SK-N-SH (cell line): ENCODE measurements at regions not wholly inside any gene's neighbourhood (a gene's known extent, or its start where the extent isn't known, plus 50 kb on each side); places are given as distances from the start of the nearest gene placed in this dataset.

Experiments used
- CTCF ChIA-PET: fragments of 300-600, 350-600 bp; formaldehyde crosslinking; extraction: SDS; loops from one replicate; lab custom pipeline; 2021; lab: Yijun Ruan, JAX
- POLR2A ChIA-PET: fragments of 350-600 bp; sonication (Branson Sonifier 250); formaldehyde crosslinking; extraction: SDS; loops from one replicate; lab custom pipeline; 2020; ENCODE audit warnings: antibody characterized with exemption, inconsistent platforms; lab: Yijun Ruan, JAX
- DNase-seq: peaks from one replicate; pipeline ENCODE4 v3.0.0; 2012
- H2AFZ ChIP-seq: fragments of 200-600 bp; sonication (generic); 2 replicates; pipeline ENCODE4 v1.8.1; 2016; ENCODE audit warnings: antibody characterized with exemption, mild to moderate bottlenecking, low read depth
- H3F3A ChIP-seq: fragments of 200-600 bp; sonication (generic); replicated peaks from 2 replicates; pipeline ENCODE3; 2016; ENCODE audit warnings: antibody characterized with exemption, mild to moderate bottlenecking; ENCODE audit not compliant: insufficient read depth
- H3K27ac ChIP-seq, 2 experiments: fragments of 200-500 bp in 1 of 2; fragments of 200-600 bp in 1 of 2; sonication (Bioruptor generic) in 1 of 2; sonication (generic), shearing (Covaris generic) in 1 of 2; 2 replicates each; pipeline versions ENCODE4 v1.5.1 to v1.6.1; 2014 to 2016; ENCODE audit warnings: low read depth in 2 of 2, inconsistent platforms in 1 of 2, low read length in 1 of 2, mild to moderate bottlenecking in 1 of 2, mixed read lengths in 1 of 2
- H3K27me3 ChIP-seq: fragments of 200-600 bp; sonication (generic), shearing (Covaris generic); 2 replicates; pipeline ENCODE4 v1.6.1; 2016; ENCODE audit warnings: mixed run types; ENCODE audit not compliant: insufficient read depth
- H3K36me3 ChIP-seq, 2 experiments: fragments of 200-500 bp in 1 of 2; fragments of 200-600 bp in 1 of 2; sonication (Bioruptor generic) in 1 of 2; sonication (generic) in 1 of 2; replicated peaks in 1 of 2; 2 replicates each; pipeline versions ENCODE3 to v1.5.1; 2014 to 2016; ENCODE audit warnings: low read length in 1 of 2, mild to moderate bottlenecking in 1 of 2; ENCODE audit not compliant: insufficient read depth in 2 of 2, control insufficient read depth in 1 of 2
- H3K4me1 ChIP-seq, 2 experiments: fragments of 200-500 bp in 1 of 2; fragments of 200-600 bp in 1 of 2; sonication (Bioruptor generic) in 1 of 2; sonication (generic), shearing (Covaris generic) in 1 of 2; 2 replicates each; pipeline versions ENCODE4 v1.5.1 to v1.6.1; 2014 to 2016; ENCODE audit warnings: low read depth in 1 of 2, low read length in 1 of 2, mixed run types in 1 of 2; ENCODE audit not compliant: insufficient read depth in 2 of 2, control insufficient read depth in 1 of 2
- H3K4me2 ChIP-seq: fragments of 200-600 bp; sonication (generic), shearing (Covaris generic); 2 replicates; pipeline ENCODE4 v1.6.1; 2017; ENCODE audit warnings: mixed run types
- H3K4me3 ChIP-seq, 2 experiments: fragments of 200-500 bp in 1 of 2; fragments of 200-600 bp in 1 of 2; sonication (Bioruptor generic) in 1 of 2; sonication (generic), shearing (Covaris generic) in 1 of 2; 2 replicates each; pipeline versions ENCODE4 v1.5.1 to v1.8.1; 2014 to 2016; ENCODE audit warnings: low read depth in 2 of 2, inconsistent platforms in 1 of 2, low read length in 1 of 2, mild to moderate bottlenecking in 1 of 2, mixed read lengths in 1 of 2, moderate library complexity in 1 of 2
- H3K79me2 ChIP-seq: fragments of 200-600 bp; sonication (generic); 2 replicates; pipeline ENCODE4 v1.8.1; 2017; ENCODE audit warnings: mild to moderate bottlenecking; ENCODE audit not compliant: insufficient read depth
- H3K9ac ChIP-seq: fragments of 200-600 bp; sonication (generic); 2 replicates; pipeline ENCODE4 v1.6.1; 2017; ENCODE audit warnings: mixed run types
- H3K9me2 ChIP-seq: fragments of 200-600 bp; sonication (generic); 2 replicates; pipeline ENCODE4 v1.6.1; 2017; ENCODE audit warnings: mixed run types
- H3K9me3 ChIP-seq: fragments of 200-600 bp; sonication (generic); 2 replicates; pipeline ENCODE4 v1.6.1; 2017; ENCODE audit warnings: mixed run types, mild to moderate bottlenecking, moderate library complexity
- H4K20me1 ChIP-seq: fragments of 200-600 bp; sonication (generic); 2 replicates; pipeline ENCODE4 v1.6.1; 2017; ENCODE audit warnings: mild to moderate bottlenecking, mixed run types; ENCODE audit not compliant: insufficient read depth
- CHD2 ChIP-seq: fragments of 150-350 bp; IDR thresholded peaks from 2 replicates; pipeline ENCODE4 v1.6.1; 2018; ENCODE audit warnings: low read length; ENCODE audit not compliant: partially characterized antibody
- ELF1 ChIP-seq: IDR thresholded peaks from 2 replicates; pipeline ENCODE4 v1.4.0; 2012
- EZH2phosphoT487 ChIP-seq: fragments of 200-600 bp; sonication (generic); IDR thresholded peaks from 2 replicates; pipeline ENCODE4 v1.6.1; 2017; ENCODE audit warnings: low read depth, mixed run types, mild to moderate bottlenecking, antibody characterized with exemption, moderate library complexity, borderline replicate concordance
- FOXJ3 ChIP-seq: sonication (generic); formaldehyde crosslinking; IDR thresholded peaks from 2 replicates; pipeline ENCODE4 v1.5.1; 2020; ENCODE audit warnings: mild to moderate bottlenecking, missing genetic modification reagents
- GATA2 ChIP-seq: sonication (generic); formaldehyde crosslinking; IDR thresholded peaks from 2 replicates; pipeline ENCODE4 v1.5.0; 2020; ENCODE audit warnings: mild to moderate bottlenecking, missing genetic modification reagents
- MAX ChIP-seq: IDR thresholded peaks from 2 replicates; pipeline ENCODE4 v1.4.0; 2012; ENCODE audit warnings: low read depth
- MEF2A ChIP-seq: IDR thresholded peaks from 2 replicates; pipeline ENCODE4 v1.4.0; 2012; ENCODE audit warnings: low read depth, borderline replicate concordance
- NRF1 ChIP-seq: IDR thresholded peaks from 2 replicates; pipeline ENCODE4 v1.6.1; 2012; ENCODE audit warnings: low read depth, mild to moderate bottlenecking, low read length
- PBX3 ChIP-seq: IDR thresholded peaks from 2 replicates; pipeline ENCODE4; 2012
- RXRA ChIP-seq: IDR thresholded peaks from 2 replicates; pipeline ENCODE4 v1.4.0; 2012; ENCODE audit warnings: low read depth, mild to moderate bottlenecking, borderline replicate concordance
- SMC3 ChIP-seq: IDR thresholded peaks from 2 replicates; pipeline ENCODE4 v1.6.1; 2012; ENCODE audit warnings: low read depth, low read length, improper control_type of control experiment
- TCF12 ChIP-seq: IDR thresholded peaks from 2 replicates; pipeline ENCODE4 v1.4.0; 2012
- USF2 ChIP-seq: fragments of 150-350 bp; IDR thresholded peaks from 2 replicates; pipeline ENCODE4 v1.6.1; 2017; ENCODE audit warnings: antibody characterized with exemption, low read length, low read depth, borderline replicate concordance
- YY1 ChIP-seq: IDR thresholded peaks from 2 replicates; pipeline ENCODE4 v1.4.0; 2012; ENCODE audit warnings: low read depth, mild to moderate bottlenecking
- ZBTB33 ChIP-seq: IDR thresholded peaks from 2 replicates; pipeline ENCODE4 v1.4.0; 2012; ENCODE audit warnings: low read depth, borderline replicate concordance
- WGBS: methylation state at CpG from one replicate; pipeline ENCODE4 v1.1.6; 2017; ENCODE audit warnings: low lambda C conversion rate; 5-methylcytosine and 5-hydroxymethylcytosine counted together
- TF ChIP-seq, protein P1 (sequence below): IDR thresholded peaks from 2 replicates; pipeline ENCODE4 v1.4.0; 2012; ENCODE audit warnings: low read depth, borderline replicate concordance
- TF ChIP-seq, protein P2 (sequence below): IDR thresholded peaks from 2 replicates; pipeline ENCODE4 v1.6.1; 2012; ENCODE audit warnings: mild to moderate bottlenecking, low read depth, low read length, moderate library complexity
- TF ChIP-seq, protein P3 (sequence below): fragments of 200-600 bp; sonication (generic); IDR thresholded peaks from 2 replicates; pipeline ENCODE4 v1.6.1; 2017; ENCODE audit warnings: antibody characterized with exemption, mild to moderate bottlenecking, moderate library complexity

GRCh38 chr10:2529945-2530344, 537.4 kb upstream of the PFKP start (continued):
- TF ChIP-seq NRF1 (no peak), USF2 (no peak), ELF1 (no peak), MEF2A (no peak), EZH2phosphoT487 (no peak), PBX3 (no peak)

- Histone ChIP-seq H3K9me2 (no peaks in the 10 kb centered on the region), H2AFZ (no peak overlapping the region), H3K27me3 (no peaks in the 10 kb centered on the region), H3K9ac (no peak overlapping the region), H3F3A (no peaks in the 10 kb centered on the region), H4K20me1 (no peaks in the 10 kb centered on the region), H3K27ac (no peak overlapping the region), H3K36me3 (no peaks in the 10 kb centered on the region), H3K4me2 (no peak overlapping the region), H3K79me2 (no peaks in the 10 kb centered on the region), H3K9me3 (no peaks in the 10 kb centered on the region), H3K4me1 (peaks cover 0 to 8% of the 10 kb centered on the region in 2 experiments; a peak in 2 of 4 replicates), H3K4me3 (no peak overlapping the region)
- DNase-seq = no peak
- no peak for TF ChIP-seq GATA2 (CRISPR knock-in tag)
- no peak for TF ChIP-seq RXRA
- TF ChIP-seq YY1 = no peak
- no peak for TF ChIP-seq CHD2
- no peak for TF ChIP-seq PBX3
- TF ChIP-seq FOXJ3 = no peak
- TF ChIP-seq MEF2A = no peak
- no peak for TF ChIP-seq SMC3
- no peak for TF ChIP-seq EZH2phosphoT487
- TF ChIP-seq, protein P1, sequence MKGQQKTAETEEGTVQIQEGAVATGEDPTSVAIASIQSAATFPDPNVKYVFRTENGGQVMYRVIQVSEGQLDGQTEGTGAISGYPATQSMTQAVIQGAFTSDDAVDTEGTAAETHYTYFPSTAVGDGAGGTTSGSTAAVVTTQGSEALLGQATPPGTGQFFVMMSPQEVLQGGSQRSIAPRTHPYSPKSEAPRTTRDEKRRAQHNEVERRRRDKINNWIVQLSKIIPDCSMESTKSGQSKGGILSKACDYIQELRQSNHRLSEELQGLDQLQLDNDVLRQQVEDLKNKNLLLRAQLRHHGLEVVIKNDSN = no peak
- no peak for TF ChIP-seq MAX
- no peak for TF ChIP-seq TCF12
- no peak for TF ChIP-seq ELF1
- TF ChIP-seq, protein P2, sequence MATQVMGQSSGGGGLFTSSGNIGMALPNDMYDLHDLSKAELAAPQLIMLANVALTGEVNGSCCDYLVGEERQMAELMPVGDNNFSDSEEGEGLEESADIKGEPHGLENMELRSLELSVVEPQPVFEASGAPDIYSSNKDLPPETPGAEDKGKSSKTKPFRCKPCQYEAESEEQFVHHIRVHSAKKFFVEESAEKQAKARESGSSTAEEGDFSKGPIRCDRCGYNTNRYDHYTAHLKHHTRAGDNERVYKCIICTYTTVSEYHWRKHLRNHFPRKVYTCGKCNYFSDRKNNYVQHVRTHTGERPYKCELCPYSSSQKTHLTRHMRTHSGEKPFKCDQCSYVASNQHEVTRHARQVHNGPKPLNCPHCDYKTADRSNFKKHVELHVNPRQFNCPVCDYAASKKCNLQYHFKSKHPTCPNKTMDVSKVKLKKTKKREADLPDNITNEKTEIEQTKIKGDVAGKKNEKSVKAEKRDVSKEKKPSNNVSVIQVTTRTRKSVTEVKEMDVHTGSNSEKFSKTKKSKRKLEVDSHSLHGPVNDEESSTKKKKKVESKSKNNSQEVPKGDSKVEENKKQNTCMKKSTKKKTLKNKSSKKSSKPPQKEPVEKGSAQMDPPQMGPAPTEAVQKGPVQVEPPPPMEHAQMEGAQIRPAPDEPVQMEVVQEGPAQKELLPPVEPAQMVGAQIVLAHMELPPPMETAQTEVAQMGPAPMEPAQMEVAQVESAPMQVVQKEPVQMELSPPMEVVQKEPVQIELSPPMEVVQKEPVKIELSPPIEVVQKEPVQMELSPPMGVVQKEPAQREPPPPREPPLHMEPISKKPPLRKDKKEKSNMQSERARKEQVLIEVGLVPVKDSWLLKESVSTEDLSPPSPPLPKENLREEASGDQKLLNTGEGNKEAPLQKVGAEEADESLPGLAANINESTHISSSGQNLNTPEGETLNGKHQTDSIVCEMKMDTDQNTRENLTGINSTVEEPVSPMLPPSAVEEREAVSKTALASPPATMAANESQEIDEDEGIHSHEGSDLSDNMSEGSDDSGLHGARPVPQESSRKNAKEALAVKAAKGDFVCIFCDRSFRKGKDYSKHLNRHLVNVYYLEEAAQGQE = no peak
- no peak for TF ChIP-seq ZBTB33
- TF ChIP-seq, protein P3, sequence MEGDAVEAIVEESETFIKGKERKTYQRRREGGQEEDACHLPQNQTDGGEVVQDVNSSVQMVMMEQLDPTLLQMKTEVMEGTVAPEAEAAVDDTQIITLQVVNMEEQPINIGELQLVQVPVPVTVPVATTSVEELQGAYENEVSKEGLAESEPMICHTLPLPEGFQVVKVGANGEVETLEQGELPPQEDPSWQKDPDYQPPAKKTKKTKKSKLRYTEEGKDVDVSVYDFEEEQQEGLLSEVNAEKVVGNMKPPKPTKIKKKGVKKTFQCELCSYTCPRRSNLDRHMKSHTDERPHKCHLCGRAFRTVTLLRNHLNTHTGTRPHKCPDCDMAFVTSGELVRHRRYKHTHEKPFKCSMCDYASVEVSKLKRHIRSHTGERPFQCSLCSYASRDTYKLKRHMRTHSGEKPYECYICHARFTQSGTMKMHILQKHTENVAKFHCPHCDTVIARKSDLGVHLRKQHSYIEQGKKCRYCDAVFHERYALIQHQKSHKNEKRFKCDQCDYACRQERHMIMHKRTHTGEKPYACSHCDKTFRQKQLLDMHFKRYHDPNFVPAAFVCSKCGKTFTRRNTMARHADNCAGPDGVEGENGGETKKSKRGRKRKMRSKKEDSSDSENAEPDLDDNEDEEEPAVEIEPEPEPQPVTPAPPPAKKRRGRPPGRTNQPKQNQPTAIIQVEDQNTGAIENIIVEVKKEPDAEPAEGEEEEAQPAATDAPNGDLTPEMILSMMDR = no peak
- POLR2A ChIA-PET = no interaction called here
- CTCF ChIA-PET = interaction anchor here (1.6 kb wide), 1 partner anchor 11 kb away, joined by 5 read pairs; no protein-coding TSS in a partner anchor
- 14% methylated on average over 10 of the region's 12 CpGs for WGBS
Observed at GRCh38 chr10:2525781-2526180, 541.6 kb upstream of the PFKP start.
